ENCODE measurements at regions not wholly inside any gene's neighbourhood (a gene's known extent, or its start where the extent isn't known, plus 50 kb on each side); places are given as distances from the start of the nearest gene placed in this dataset.

DNA sequence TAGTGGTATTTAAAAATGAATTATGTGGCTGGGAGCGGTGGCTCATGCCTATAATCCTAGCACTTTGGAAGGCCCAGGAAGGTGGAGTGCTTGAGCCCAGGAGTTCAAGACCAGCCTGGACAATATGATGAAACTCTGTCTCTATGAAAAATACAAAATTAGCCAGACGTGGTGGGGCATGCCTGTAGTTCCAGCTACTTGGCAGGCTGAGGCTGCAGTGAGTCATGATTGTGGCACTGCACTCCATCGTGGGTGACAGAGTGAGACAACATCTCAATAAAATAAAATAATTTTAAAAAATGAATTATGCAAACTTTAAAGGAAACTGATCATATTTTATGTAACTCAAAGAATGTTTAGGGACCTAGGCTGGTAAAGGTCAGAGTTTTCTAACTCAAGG is 310.8 kb upstream of the DMRT1 start:
- no peaks in the 10 kb centered on the region for H3K4me1 ChIP-seq (ENCODE audit: control insufficient read depth, insufficient read depth, low read length)
- no peaks in the 10 kb centered on the region for H4K20me1 ChIP-seq (ENCODE audit: control insufficient read depth, insufficient read depth)
- BruUV-seq (replicated peaks) = no TSS peak
- H3K27ac ChIP-seq (ENCODE audit: control insufficient read depth, insufficient read depth) = no peak overlapping the region
- H3K27me3 ChIP-seq (replicated peaks in 1 of 2; ENCODE audit: control insufficient read depth in 2 of 2, insufficient read depth in 2 of 2, low read length in 1 of 2) = no peaks in the 10 kb centered on the region; a peak in 1 of 4 replicates
- ChIA-PET POLR2A (no interaction called here), CTCF (interaction anchor here (0.6 kb wide), 1 partner anchor 13 kb away, joined by 3 read pairs; no protein-coding TSS in a partner anchor), SMC1A (ENCODE audit: uncharacterized antibody, unreplicated experiment) (interaction anchor here (1.0 kb wide), 1 partner anchor 8 kb away, joined by 3 read pairs; no protein-coding TSS in a partner anchor), RAD21 (ENCODE audit: unreplicated experiment) (no interaction called here)
- WGBS (ENCODE audit: insufficient coverage, insufficient replicate concordance, low lambda C conversion rate, missing lambda C conversion rate) = 9% methylated on average over 3 of the region's 3 CpGs
- intact Hi-C loops (cut with micrococcal nuclease; ENCODE audit: unreplicated experiment) = no loop called here
- TF ChIP-seq NFXL1 (IDR thresholded peaks at IDR 0.05; ENCODE audit: borderline replicate concordance) = no peak
- no peak for TF ChIP-seq SMAD5 (IDR thresholded peaks at IDR 0.05; ENCODE audit: low read depth)
- TF ChIP-seq, protein P1, sequence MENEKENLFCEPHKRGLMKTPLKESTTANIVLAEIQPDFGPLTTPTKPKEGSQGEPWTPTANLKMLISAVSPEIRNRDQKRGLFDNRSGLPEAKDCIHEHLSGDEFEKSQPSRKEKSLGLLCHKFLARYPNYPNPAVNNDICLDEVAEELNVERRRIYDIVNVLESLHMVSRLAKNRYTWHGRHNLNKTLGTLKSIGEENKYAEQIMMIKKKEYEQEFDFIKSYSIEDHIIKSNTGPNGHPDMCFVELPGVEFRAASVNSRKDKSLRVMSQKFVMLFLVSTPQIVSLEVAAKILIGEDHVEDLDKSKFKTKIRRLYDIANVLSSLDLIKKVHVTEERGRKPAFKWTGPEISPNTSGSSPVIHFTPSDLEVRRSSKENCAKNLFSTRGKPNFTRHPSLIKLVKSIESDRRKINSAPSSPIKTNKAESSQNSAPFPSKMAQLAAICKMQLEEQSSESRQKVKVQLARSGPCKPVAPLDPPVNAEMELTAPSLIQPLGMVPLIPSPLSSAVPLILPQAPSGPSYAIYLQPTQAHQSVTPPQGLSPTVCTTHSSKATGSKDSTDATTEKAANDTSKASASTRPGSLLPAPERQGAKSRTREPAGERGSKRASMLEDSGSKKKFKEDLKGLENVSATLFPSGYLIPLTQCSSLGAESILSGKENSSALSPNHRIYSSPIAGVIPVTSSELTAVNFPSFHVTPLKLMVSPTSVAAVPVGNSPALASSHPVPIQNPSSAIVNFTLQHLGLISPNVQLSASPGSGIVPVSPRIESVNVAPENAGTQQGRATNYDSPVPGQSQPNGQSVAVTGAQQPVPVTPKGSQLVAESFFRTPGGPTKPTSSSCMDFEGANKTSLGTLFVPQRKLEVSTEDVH (IDR thresholded peaks at IDR 0.05; ENCODE audit: low read depth, partially characterized antibody) = no peak
- no peak for TF ChIP-seq CHD1 (IDR thresholded peaks at IDR 0.05; ENCODE audit: low read depth, low read length)
- TF ChIP-seq RAD51 (IDR thresholded peaks at IDR 0.05) = no peak
- TF ChIP-seq, protein P2, sequence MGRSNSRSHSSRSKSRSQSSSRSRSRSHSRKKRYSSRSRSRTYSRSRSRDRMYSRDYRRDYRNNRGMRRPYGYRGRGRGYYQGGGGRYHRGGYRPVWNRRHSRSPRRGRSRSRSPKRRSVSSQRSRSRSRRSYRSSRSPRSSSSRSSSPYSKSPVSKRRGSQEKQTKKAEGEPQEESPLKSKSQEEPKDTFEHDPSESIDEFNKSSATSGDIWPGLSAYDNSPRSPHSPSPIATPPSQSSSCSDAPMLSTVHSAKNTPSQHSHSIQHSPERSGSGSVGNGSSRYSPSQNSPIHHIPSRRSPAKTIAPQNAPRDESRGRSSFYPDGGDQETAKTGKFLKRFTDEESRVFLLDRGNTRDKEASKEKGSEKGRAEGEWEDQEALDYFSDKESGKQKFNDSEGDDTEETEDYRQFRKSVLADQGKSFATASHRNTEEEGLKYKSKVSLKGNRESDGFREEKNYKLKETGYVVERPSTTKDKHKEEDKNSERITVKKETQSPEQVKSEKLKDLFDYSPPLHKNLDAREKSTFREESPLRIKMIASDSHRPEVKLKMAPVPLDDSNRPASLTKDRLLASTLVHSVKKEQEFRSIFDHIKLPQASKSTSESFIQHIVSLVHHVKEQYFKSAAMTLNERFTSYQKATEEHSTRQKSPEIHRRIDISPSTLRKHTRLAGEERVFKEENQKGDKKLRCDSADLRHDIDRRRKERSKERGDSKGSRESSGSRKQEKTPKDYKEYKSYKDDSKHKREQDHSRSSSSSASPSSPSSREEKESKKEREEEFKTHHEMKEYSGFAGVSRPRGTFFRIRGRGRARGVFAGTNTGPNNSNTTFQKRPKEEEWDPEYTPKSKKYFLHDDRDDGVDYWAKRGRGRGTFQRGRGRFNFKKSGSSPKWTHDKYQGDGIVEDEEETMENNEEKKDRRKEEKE (IDR thresholded peaks at IDR 0.05) = no peak
- TF ChIP-seq, protein P3, sequence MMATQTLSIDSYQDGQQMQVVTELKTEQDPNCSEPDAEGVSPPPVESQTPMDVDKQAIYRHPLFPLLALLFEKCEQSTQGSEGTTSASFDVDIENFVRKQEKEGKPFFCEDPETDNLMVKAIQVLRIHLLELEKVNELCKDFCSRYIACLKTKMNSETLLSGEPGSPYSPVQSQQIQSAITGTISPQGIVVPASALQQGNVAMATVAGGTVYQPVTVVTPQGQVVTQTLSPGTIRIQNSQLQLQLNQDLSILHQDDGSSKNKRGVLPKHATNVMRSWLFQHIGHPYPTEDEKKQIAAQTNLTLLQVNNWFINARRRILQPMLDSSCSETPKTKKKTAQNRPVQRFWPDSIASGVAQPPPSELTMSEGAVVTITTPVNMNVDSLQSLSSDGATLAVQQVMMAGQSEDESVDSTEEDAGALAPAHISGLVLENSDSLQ (IDR thresholded peaks at IDR 0.05) = no peak
- in situ Hi-C loops (cut with MboI) = no loop called here
- H2AFZ ChIP-seq (ENCODE audit: control insufficient read depth, low read depth, low read length) = no peak overlapping the region
- no peak overlapping the region for H3K4me3 ChIP-seq
- no peak for ATAC-seq
- no peaks in the 10 kb centered on the region for H3K79me2 ChIP-seq (ENCODE audit: control insufficient read depth, insufficient read depth, low read length)
- no peaks in the 10 kb centered on the region for H3K36me3 ChIP-seq (ENCODE audit: control insufficient read depth in 2 of 2, insufficient read depth in 2 of 2, low read length in 1 of 2)
- H3K9ac ChIP-seq (ENCODE audit: control insufficient read depth, insufficient read depth, low read length) = no peak overlapping the region
- no peak for DNase-seq (ENCODE audit: low read depth, low spot score)
- no peak overlapping the region for H3K4me2 ChIP-seq (ENCODE audit: control insufficient read depth, insufficient read depth)
- H3K9me3 ChIP-seq (replicated peaks; ENCODE audit: control insufficient read depth, insufficient read depth, low read length) = no peaks in the 10 kb centered on the region
- no peak for FAIRE-seq

Measured in GM12878 (cell line).